ENCODE measurements at regions not wholly inside any gene's neighbourhood (a gene's known extent, or its start where the extent isn't known, plus 50 kb on each side); places are given as distances from the start of the nearest gene placed in this dataset.

DNA sequence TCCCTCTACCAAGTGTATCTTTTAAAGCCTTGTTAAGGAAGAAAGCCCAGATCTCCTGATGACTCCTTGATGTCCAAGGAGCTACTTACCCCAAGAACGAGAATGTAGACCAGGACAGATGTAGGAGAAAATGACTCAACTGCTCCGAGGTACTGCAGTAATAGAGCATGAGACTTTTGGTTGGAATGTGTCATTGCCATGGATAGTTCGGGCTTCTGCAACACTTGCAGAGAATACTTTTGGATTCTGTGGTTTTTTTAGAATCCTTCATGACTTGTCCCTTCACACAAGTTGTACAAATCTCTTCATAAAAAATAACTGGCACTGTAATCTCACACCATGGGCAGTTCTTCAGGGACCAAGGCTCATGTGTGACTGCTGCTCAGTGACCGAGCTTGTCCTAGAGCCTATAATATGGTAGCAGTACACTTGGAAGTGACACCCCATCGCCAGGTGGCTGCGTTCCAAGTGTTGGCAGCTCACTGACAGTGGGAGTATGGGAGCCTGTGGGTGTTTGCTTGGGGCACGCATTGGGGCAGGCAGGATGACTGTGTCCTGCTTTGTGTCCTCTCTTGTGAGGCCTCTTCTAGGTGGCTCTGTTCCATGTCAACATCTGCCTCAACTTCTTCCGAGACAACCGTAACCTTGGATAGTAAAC is 87.9 kb upstream of the WDR1 start:
- no peak for DNase-seq
- intact Hi-C loops (cut with micrococcal nuclease; ENCODE audit: unreplicated experiment): no loop called here
- CTCF ChIA-PET: no interaction called here
- Mint-ChIP-seq H3K36me3 (ENCODE audit: insufficient read depth, unreplicated experiment) (no peaks in the 10 kb centered on the region), H3K27ac (ENCODE audit: unreplicated experiment) (no peak overlapping the region), H3K27me3 (ENCODE audit: unreplicated experiment) (peaks cover 30% of the 10 kb centered on the region), H3K4me1 (ENCODE audit: low read depth, unreplicated experiment) (no peaks in the 10 kb centered on the region), H3K4me3 (ENCODE audit: low read depth, unreplicated experiment) (no peak overlapping the region), H3K9me3 (ENCODE audit: low read depth, unreplicated experiment) (no peaks in the 10 kb centered on the region)
- no peak for TF ChIP-seq CTCF (IDR thresholded peaks at IDR 0.05; ENCODE audit: unreplicated experiment)
- no TSS peak for BruUV-seq (replicated peaks)

GRCh38 chr4:10203851-10204250 is 87.3 kb upstream of the WDR1 start:
- no peaks in the 10 kb centered on the region for H3K9me3 Mint-ChIP-seq (ENCODE audit: low read depth, unreplicated experiment)
- CTCF ChIA-PET: no interaction called here
- H3K27ac Mint-ChIP-seq (ENCODE audit: unreplicated experiment): no peak overlapping the region
- DNase-seq: no peak
- peaks cover 37% of the 10 kb centered on the region for H3K27me3 Mint-ChIP-seq (ENCODE audit: unreplicated experiment)
- no peak overlapping the region for H3K4me3 Mint-ChIP-seq (ENCODE audit: low read depth, unreplicated experiment)
- TF ChIP-seq CTCF (IDR thresholded peaks at IDR 0.05; ENCODE audit: unreplicated experiment): no peak
- H3K4me1 Mint-ChIP-seq (ENCODE audit: low read depth, unreplicated experiment): no peaks in the 10 kb centered on the region
- no peaks in the 10 kb centered on the region for H3K36me3 Mint-ChIP-seq (ENCODE audit: insufficient read depth, unreplicated experiment)
- intact Hi-C loops (cut with micrococcal nuclease; ENCODE audit: unreplicated experiment): no loop called here
- no TSS peak for BruUV-seq (replicated peaks)

DNA sequence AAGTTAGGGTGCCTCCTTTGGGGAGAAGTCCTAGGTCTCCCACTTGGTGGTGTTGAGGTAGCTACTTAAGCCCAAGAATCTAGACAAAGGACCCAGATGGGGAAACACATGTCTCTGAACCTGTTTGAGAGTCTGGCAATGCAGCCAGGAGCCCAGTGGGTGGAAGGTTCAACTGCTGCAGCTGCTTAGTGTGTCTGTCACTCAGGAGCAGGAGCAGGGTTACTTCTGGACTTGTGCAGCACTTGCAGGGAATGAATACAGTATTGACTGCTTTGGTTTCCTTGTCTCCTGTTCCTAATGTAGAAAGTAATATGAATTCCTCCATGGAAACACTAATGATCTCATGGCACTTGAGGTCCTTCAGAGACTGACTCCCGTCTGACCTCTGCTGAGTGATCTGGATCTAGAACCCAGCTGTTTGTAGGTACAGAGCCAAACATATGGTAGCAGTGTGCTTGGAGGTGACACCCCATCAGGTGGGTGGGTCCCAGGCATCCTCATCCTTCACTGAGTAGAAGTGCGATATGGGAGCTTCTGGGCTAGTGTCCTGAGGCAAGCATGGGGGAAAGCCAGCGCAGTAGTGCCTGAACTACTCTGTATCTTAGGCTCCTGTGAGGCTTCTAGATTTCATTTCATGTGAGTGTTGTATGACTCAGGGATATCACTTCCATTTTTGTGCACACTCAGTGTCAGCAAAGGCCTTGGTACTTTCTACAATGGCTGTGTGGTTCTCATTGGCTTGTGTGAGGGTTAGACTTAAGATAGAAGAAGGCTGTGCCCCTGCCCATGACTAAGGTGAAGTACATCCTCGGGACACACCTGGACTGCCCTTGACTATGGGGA is 85.0 kb upstream of the WDR1 start:
- TF ChIP-seq CTCF (IDR thresholded peaks at IDR 0.05; ENCODE audit: unreplicated experiment): no peak
- Mint-ChIP-seq H3K27me3 (ENCODE audit: unreplicated experiment) (peaks cover 45% of the 10 kb centered on the region), H3K4me3 (ENCODE audit: low read depth, unreplicated experiment) (no peak overlapping the region), H3K4me1 (ENCODE audit: low read depth, unreplicated experiment) (no peaks in the 10 kb centered on the region), H3K9me3 (ENCODE audit: low read depth, unreplicated experiment) (no peaks in the 10 kb centered on the region), H3K36me3 (ENCODE audit: insufficient read depth, unreplicated experiment) (no peaks in the 10 kb centered on the region), H3K27ac (ENCODE audit: unreplicated experiment) (no peak overlapping the region)
- intact Hi-C loops (cut with micrococcal nuclease; ENCODE audit: unreplicated experiment): no loop called here
- CTCF ChIA-PET: no interaction called here
- no peak for DNase-seq
- BruUV-seq (replicated peaks): no TSS peak

DNA sequence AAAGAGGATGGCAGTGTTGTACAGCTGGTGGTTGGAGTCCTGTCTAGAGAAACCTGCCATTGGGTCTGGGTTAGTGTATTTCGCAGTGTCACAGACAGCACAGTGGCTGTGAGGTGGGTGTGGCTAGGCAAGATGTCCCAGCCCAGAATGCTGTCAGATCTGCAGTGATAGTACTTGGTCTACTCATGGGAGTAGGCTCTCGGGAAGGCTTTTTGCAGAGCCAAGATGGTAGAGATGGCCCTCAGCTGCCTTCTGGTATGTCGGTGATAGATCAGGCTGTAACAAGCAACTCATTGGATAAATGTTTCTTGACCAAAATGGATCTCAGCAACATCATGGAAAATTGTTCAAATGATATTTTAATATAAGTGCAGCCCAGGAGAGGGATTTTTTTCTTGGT is 84.3 kb upstream of the WDR1 start:
- DNase-seq: no peak
- Mint-ChIP-seq H3K36me3 (ENCODE audit: insufficient read depth, unreplicated experiment) (no peaks in the 10 kb centered on the region), H3K4me3 (ENCODE audit: low read depth, unreplicated experiment) (no peak overlapping the region), H3K9me3 (ENCODE audit: low read depth, unreplicated experiment) (no peaks in the 10 kb centered on the region), H3K27ac (ENCODE audit: unreplicated experiment) (no peak overlapping the region), H3K27me3 (ENCODE audit: unreplicated experiment) (peaks cover 45% of the 10 kb centered on the region), H3K4me1 (ENCODE audit: low read depth, unreplicated experiment) (no peaks in the 10 kb centered on the region)
- no TSS peak for BruUV-seq (replicated peaks)
- CTCF ChIA-PET: no interaction called here
- no peak for TF ChIP-seq CTCF (IDR thresholded peaks at IDR 0.05; ENCODE audit: unreplicated experiment)
- intact Hi-C loops (cut with micrococcal nuclease; ENCODE audit: unreplicated experiment): no loop called here
